ENCODE measurements at regions not wholly inside any gene's neighbourhood (a gene's known extent, or its start where the extent isn't known, plus 50 kb on each side); places are given as distances from the start of the nearest gene placed in this dataset.

GRCh38 chr17:13297183-13297582 lies 279.4 kb upstream of the ELAC2 start:
- Histone ChIP-seq H3K4me3 (ENCODE audit: low read length) (no peak overlapping the region), H3K79me2 (ENCODE audit: low read length) (no peaks in the 10 kb centered on the region), H3K27ac (ENCODE audit: low read length) (no peak overlapping the region), H3K9me2 (replicated peaks; ENCODE audit: low read length) (no peaks in the 10 kb centered on the region), H3K9ac (ENCODE audit: low read length) (no peak overlapping the region), H3K36me3 (ENCODE audit: low read depth, low read length) (no peaks in the 10 kb centered on the region), H3K27me3 (ENCODE audit: low read length) (peaks cover 39% of the 10 kb centered on the region), H2AFZ (ENCODE audit: low read length) (no peak overlapping the region), H3K9me3 (ENCODE audit: low read length) (no peaks in the 10 kb centered on the region), H4K20me1 (ENCODE audit: low read length) (no peaks in the 10 kb centered on the region), H3K4me2 (ENCODE audit: low read length) (no peak overlapping the region), H3K4me1 (ENCODE audit: insufficient read depth, low read length) (no peaks in the 10 kb centered on the region), H3F3A (ENCODE audit: low read length, unreplicated experiment) (no peaks in the 10 kb centered on the region)
- no TSS peak for BruUV-seq (replicated peaks)
- TF ChIP-seq EZH2phosphoT487 (IDR thresholded peaks at IDR 0.05; ENCODE audit: borderline replicate concordance, low read length) (no peak), CTCF (conservative IDR thresholded peaks at IDR 0.05; ENCODE audit: low read depth, low read length) (no peak)
- POLR2A ChIA-PET (ENCODE audit: unreplicated experiment), result no interaction called here
- no peak for DNase-seq
- intact Hi-C loops (cut with micrococcal nuclease), result no loop called here
- CTCF ChIA-PET, result interaction anchor here (0.6 kb wide), 1 partner anchor 72 kb away, joined by 4 read pairs; no protein-coding TSS in a partner anchor
- no peak for ATAC-seq

DNA sequence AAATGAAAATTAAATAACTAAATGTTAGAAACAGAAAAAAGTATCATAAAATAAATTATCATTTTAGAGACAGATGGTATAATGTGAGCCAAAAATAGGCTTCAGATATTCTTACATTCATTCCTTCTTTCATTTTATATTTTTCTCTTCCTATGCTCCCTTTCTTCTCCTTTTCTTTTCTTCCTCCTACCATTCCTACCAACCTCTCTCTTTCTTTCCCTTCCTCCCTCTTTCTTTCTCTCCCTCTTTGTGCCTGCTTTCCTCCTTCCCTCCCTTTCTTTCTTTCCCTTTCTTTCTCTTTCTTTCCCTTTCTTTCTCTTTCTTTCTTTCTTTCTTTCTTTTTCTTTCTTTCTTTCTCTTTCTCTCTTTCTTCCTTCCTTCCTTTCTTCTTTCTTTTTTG lies 275.6 kb upstream of the ELAC2 start:
- H3K9me3 ChIP-seq (ENCODE audit: low read length), result no peaks in the 10 kb centered on the region
- no peaks in the 10 kb centered on the region for H3K79me2 ChIP-seq (ENCODE audit: low read length)
- H3K27me3 ChIP-seq (ENCODE audit: low read length), result peaks cover 48% of the 10 kb centered on the region
- H3K4me2 ChIP-seq (ENCODE audit: low read length), result no peak overlapping the region
- DNase-seq (no peak), ATAC-seq (no peak)
- no TSS peak for BruUV-seq (replicated peaks)
- no peaks in the 10 kb centered on the region for H4K20me1 ChIP-seq (ENCODE audit: low read length)
- intact Hi-C loops (cut with micrococcal nuclease), result no loop called here
- H3K36me3 ChIP-seq (ENCODE audit: low read depth, low read length), result no peaks in the 10 kb centered on the region
- TF ChIP-seq EZH2 (IDR thresholded peaks at IDR 0.05; ENCODE audit: low read length, unreplicated experiment) (no peak), EZH2phosphoT487 (IDR thresholded peaks at IDR 0.05; ENCODE audit: borderline replicate concordance, low read length) (no peak), CTCF (conservative IDR thresholded peaks at IDR 0.05; ENCODE audit: low read depth, low read length) (no peak)
- H3K27ac ChIP-seq (ENCODE audit: low read length), result no peak overlapping the region
- no peak overlapping the region for H3K9ac ChIP-seq (ENCODE audit: low read length)
- no peak overlapping the region for H2AFZ ChIP-seq (ENCODE audit: low read length)
- no peaks in the 10 kb centered on the region for H3K9me2 ChIP-seq (replicated peaks; ENCODE audit: low read length)
- no peaks in the 10 kb centered on the region for H3K4me1 ChIP-seq (ENCODE audit: insufficient read depth, low read length)
- ChIA-PET POLR2A (ENCODE audit: unreplicated experiment) (no interaction called here), CTCF (no interaction called here)
- H3K4me3 ChIP-seq (ENCODE audit: low read length), result no peak overlapping the region
- no peaks in the 10 kb centered on the region for H3F3A ChIP-seq (ENCODE audit: low read length, unreplicated experiment)

GRCh38 chr17:13292291-13292690 lies 274.5 kb upstream of the ELAC2 start:
- no TSS peak for BruUV-seq (replicated peaks)
- H2AFZ ChIP-seq (ENCODE audit: low read length), result 0 out of 2 replicates have a peak overlapping the region, but pooled peaks have one; percentile 9
- no peaks in the 10 kb centered on the region for H3K36me3 ChIP-seq (ENCODE audit: low read depth, low read length)
- H3K4me2 ChIP-seq (ENCODE audit: low read length), result no peak overlapping the region; the same call in 1 of the 2 replicates
- no peaks in the 10 kb centered on the region for H3F3A ChIP-seq (ENCODE audit: low read length, unreplicated experiment)
- no peak for DNase-seq
- ChIA-PET POLR2A (ENCODE audit: unreplicated experiment) (no interaction called here), CTCF (no interaction called here)
- H3K9ac ChIP-seq (ENCODE audit: low read length), result no peak overlapping the region
- H3K4me3 ChIP-seq (ENCODE audit: low read length), result no peak overlapping the region
- intact Hi-C loops (cut with micrococcal nuclease), result no loop called here
- H3K9me2 ChIP-seq (replicated peaks; ENCODE audit: low read length), result no peaks in the 10 kb centered on the region
- no peaks in the 10 kb centered on the region for H3K79me2 ChIP-seq (ENCODE audit: low read length)
- H3K27ac ChIP-seq (ENCODE audit: low read length), result no peak overlapping the region
- no peak for ATAC-seq
- TF ChIP-seq EZH2 (IDR thresholded peaks at IDR 0.05; ENCODE audit: low read length, unreplicated experiment) (no peak), EZH2phosphoT487 (IDR thresholded peaks at IDR 0.05; ENCODE audit: borderline replicate concordance, low read length) (no peak), CTCF (conservative IDR thresholded peaks at IDR 0.05; ENCODE audit: low read depth, low read length) (no peak)
- H3K27me3 ChIP-seq (ENCODE audit: low read length), result peaks cover 48% of the 10 kb centered on the region
- no peaks in the 10 kb centered on the region for H3K4me1 ChIP-seq (ENCODE audit: insufficient read depth, low read length)
- no peaks in the 10 kb centered on the region for H4K20me1 ChIP-seq (ENCODE audit: low read length)
- H3K9me3 ChIP-seq (ENCODE audit: low read length), result no peaks in the 10 kb centered on the region
